ENCODE measurements at regions not wholly inside any gene's neighbourhood (a gene's known extent, or its start where the extent isn't known, plus 50 kb on each side); places are given as distances from the start of the nearest gene placed in this dataset.

DNA sequence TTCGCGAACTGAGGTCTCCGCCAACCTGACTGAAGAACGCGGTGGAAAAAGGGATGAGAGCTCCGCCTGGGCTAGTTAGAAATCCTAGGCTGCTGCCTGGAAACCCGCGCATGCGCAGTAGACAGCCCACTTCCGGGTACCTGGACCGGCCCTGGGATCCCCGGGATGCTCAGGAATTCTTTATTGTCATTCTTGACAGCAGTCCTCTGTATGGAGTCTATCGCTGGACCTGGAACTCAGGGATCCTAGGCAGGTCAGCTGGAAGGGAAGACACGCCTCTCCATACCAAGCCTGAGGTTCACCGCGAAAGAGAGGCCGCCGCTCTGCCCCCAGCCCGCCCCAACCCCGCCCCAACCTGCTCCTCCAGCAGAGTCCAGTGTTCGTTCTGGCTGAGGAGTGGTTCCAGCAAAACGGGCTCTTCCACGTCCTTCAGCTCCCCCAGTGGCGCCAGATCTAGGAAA lies 1379.2 kb upstream of the DEFB115 start:
- TF ChIP-seq POLR2AphosphoS5 (IDR thresholded peaks at IDR 0.05; ENCODE audit: borderline replicate concordance, low read depth, low read length) (no peak), EZH2 (IDR thresholded peaks at IDR 0.05) (no peak), FOXP2 (optimal IDR thresholded peaks at IDR 0.05; ENCODE audit: control extremely low read depth, extremely low read length, insufficient read depth) (no peak)
